Mesodermal cell (in vitro differentiated cells): ENCODE measurements at regions not wholly inside any gene's neighbourhood (a gene's known extent, or its start where the extent isn't known, plus 50 kb on each side); places are given as distances from the start of the nearest gene placed in this dataset.

ENCODE experiments used
- H3K27ac ChIP-seq: 2 replicates; pipeline ENCODE4 v1.7.0; 2013; ENCODE audit warnings: mild to moderate bottlenecking, low read depth, low read length, moderate library complexity; ENCODE audit not compliant: severe bottlenecking
- H3K36me3 ChIP-seq: 2 replicates; pipeline ENCODE4 v1.7.1; 2013; ENCODE audit warnings: mild to moderate bottlenecking, low read length, moderate library complexity; ENCODE audit not compliant: control insufficient read depth, insufficient read depth
- H3K4me1 ChIP-seq: one replicate; pipeline ENCODE4 v1.7.1; 2013; ENCODE audit warnings: mild to moderate bottlenecking, low read length; ENCODE audit not compliant: insufficient read depth, control insufficient read depth, poor library complexity, severe bottlenecking
- H3K4me3 ChIP-seq: 2 replicates; pipeline ENCODE4 v1.7.0; 2013; ENCODE audit warnings: low read length, control low read depth, mild to moderate bottlenecking; ENCODE audit not compliant: insufficient read depth, poor library complexity, severe bottlenecking; ENCODE audit errors: extremely low read depth
- H3K9me3 ChIP-seq: 2 replicates; pipeline ENCODE4 v1.7.1; 2013; ENCODE audit warnings: mild to moderate bottlenecking, low read length, moderate library complexity; ENCODE audit not compliant: control insufficient read depth
- WGBS, 2 experiments: methylation state at CpG; one replicate each; pipeline ENCODE4 v1.1.5; 2013; ENCODE audit warnings: missing lambda C conversion rate in 2 of 2; ENCODE audit not compliant: insufficient coverage in 2 of 2; 5-methylcytosine and 5-hydroxymethylcytosine counted together

- whole genome bisulfite sequencing, 2 experiments = 67 to 71% methylated on average over 13 to 15 of the region's 17 CpGs
Measured at GRCh38 chr14:99093532-99094517, 178.2 kb downstream of the BCL11B start.

GRCh38 chr14:99094901-99095300 lies 177.1 kb downstream of the BCL11B start:
- no peak overlapping the region for H3K27ac ChIP-seq
- no peaks in the 10 kb centered on the region for H3K36me3 ChIP-seq
- H3K4me1 ChIP-seq = no peaks in the 10 kb centered on the region
- H3K9me3 ChIP-seq = no peaks in the 10 kb centered on the region
- H3K4me3 ChIP-seq = no peak overlapping the region
- 91 to 93% methylated on average over 7 to 8 of the region's 12 CpGs for WGBS, 2 experiments

More at GRCh38 chr14:99093532-99094517, 178.2 kb downstream of the BCL11B start:
- Histone ChIP-seq H3K27ac (no peak overlapping the region), H3K4me3 (no peak overlapping the region), H3K9me3 (no peaks in the 10 kb centered on the region), H3K4me1 (no peaks in the 10 kb centered on the region), H3K36me3 (no peaks in the 10 kb centered on the region)

GRCh38 chr14:99095369-99095768 lies 176.6 kb downstream of the BCL11B start:
- H3K4me3 ChIP-seq = no peak overlapping the region
- no peaks in the 10 kb centered on the region for H3K36me3 ChIP-seq
- no peaks in the 10 kb centered on the region for H3K4me1 ChIP-seq
- no peak overlapping the region for H3K27ac ChIP-seq
- 100% methylated on average over 2 of the region's 2 CpGs for WGBS, 2 experiments
- no peaks in the 10 kb centered on the region for H3K9me3 ChIP-seq

GRCh38 chr14:99098199-99098598 lies 173.8 kb downstream of the BCL11B start:
- Histone ChIP-seq H3K4me3 (no peak overlapping the region), H3K36me3 (no peaks in the 10 kb centered on the region)

GRCh38 chr14:99099051-99099787 lies 172.8 kb downstream of the BCL11B start:
- Histone ChIP-seq H3K4me1 (no peaks in the 10 kb centered on the region), H3K9me3 (peaks cover 4% of the 10 kb centered on the region), H3K36me3 (no peaks in the 10 kb centered on the region), H3K4me3 (no peak overlapping the region), H3K27ac (no peak overlapping the region)
- WGBS, 2 experiments = 87 to 88% methylated on average over 12 to 15 of the region's 16 CpGs

More at GRCh38 chr14:99098199-99098598, 173.8 kb downstream of the BCL11B start:
- peaks cover 3% of the 10 kb centered on the region for H3K9me3 ChIP-seq
- no peak overlapping the region for H3K27ac ChIP-seq
- 93 to 95% methylated on average over 6 of the region's 6 CpGs for WGBS, 2 experiments
- no peaks in the 10 kb centered on the region for H3K4me1 ChIP-seq

GRCh38 chr14:99100497-99101270 lies 171.3 kb downstream of the BCL11B start:
- Histone ChIP-seq H3K4me1 (no peaks in the 10 kb centered on the region), H3K36me3 (no peaks in the 10 kb centered on the region), H3K9me3 (peaks cover 4% of the 10 kb centered on the region), H3K27ac (no peak overlapping the region), H3K4me3 (no peak overlapping the region)
- WGBS, 2 experiments = 83 to 92% methylated on average over 2 of the region's 10 CpGs

- Histone ChIP-seq H3K4me1 (no peaks in the 10 kb centered on the region), H3K9me3 (peaks cover 4% of the 10 kb centered on the region), H3K27ac (no peak overlapping the region), H3K36me3 (no peaks in the 10 kb centered on the region), H3K4me3 (no peak overlapping the region)
- 67 to 73% methylated on average over 3 of the region's 6 CpGs for whole genome bisulfite sequencing, 2 experiments
Measured at GRCh38 chr14:99101855-99102461, 170.0 kb downstream of the BCL11B start.

- no peak overlapping the region for H3K4me3 ChIP-seq
- H3K36me3 ChIP-seq = no peaks in the 10 kb centered on the region
- no peak overlapping the region for H3K27ac ChIP-seq
- 92 to 94% methylated on average over 6 to 7 of the region's 9 CpGs for WGBS, 2 experiments
- H3K4me1 ChIP-seq = no peaks in the 10 kb centered on the region
- no peaks in the 10 kb centered on the region for H3K9me3 ChIP-seq
Measured at GRCh38 chr14:99116741-99117295, 155.2 kb downstream of the BCL11B start.

- no peak overlapping the region for H3K4me3 ChIP-seq
- WGBS, 2 experiments = 83 to 84% methylated on average over 6 to 11 of the region's 11 CpGs
- H3K27ac ChIP-seq = no peak overlapping the region
- no peaks in the 10 kb centered on the region for H3K4me1 ChIP-seq
- no peaks in the 10 kb centered on the region for H3K9me3 ChIP-seq
- H3K36me3 ChIP-seq = no peaks in the 10 kb centered on the region
Measured at GRCh38 chr14:99117671-99118045, 154.3 kb downstream of the BCL11B start.
